Thyroid gland (tissue), 4 donors: ENCODE measurements at regions not wholly inside any gene's neighbourhood (a gene's known extent, or its start where the extent isn't known, plus 50 kb on each side); places are given as distances from the start of the nearest gene placed in this dataset.

Experiments used
- CTCF ChIP-seq, 6 experiments: fragments of 200-600 bp in 3 of 6; fragments of 450-650 bp in 3 of 6; sonication (generic) in 3 of 6; IDR thresholded peaks; one replicate each; pipeline ENCODE4 v1.5.1; 2016 to 2019; ENCODE audit warnings: antibody characterized with exemption in 6 of 6, mild to moderate bottlenecking in 2 of 6, inconsistent platforms in 1 of 6, moderate library complexity in 1 of 6
- POLR2A ChIP-seq, 2 donors: fragments of 450-650 bp; IDR thresholded peaks; one replicate each; pipeline ENCODE4 v1.6.1; 2017; ENCODE audit warnings: antibody characterized with exemption in 2 of 2, mild to moderate bottlenecking in 2 of 2, moderate library complexity in 1 of 2

DNA sequence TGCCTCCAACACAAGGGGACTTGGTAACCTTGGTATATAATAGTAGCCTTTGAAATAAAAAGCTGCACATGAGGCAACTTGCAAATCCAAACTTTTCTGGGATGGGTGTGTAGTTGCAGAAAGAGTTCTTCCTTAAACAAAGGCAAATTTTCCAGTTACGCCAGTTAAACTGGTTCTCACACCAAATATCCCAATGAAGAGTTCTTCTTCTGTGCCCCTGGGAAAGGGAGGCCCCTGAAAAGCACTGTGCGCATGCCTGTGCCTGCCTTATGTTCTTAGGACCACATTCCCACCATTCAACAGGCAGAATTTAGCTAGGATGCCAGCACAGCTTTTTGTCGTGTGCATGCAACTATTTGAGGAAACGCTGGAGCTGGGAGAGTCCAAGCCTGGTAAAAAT, 164.8 kb upstream of the SLC25A13 start:
- TF ChIP-seq CTCF (IDR thresholded peaks at IDR 0.05): no peak
- no peak for TF ChIP-seq POLR2A (IDR thresholded peaks at IDR 0.05)
